MCF 10A (cell line): ENCODE measurements at regions not wholly inside any gene's neighbourhood (a gene's known extent, or its start where the extent isn't known, plus 50 kb on each side); places are given as distances from the start of the nearest gene placed in this dataset.

Source experiments
- BruUV-seq: library from RNA; stranded (reverse); fragments of 400-500 nt; replicated peaks from 2 replicates; lab custom pipeline; 2021; lab: Mats Ljungman, UMichigan
- CTCF ChIA-PET: fragments of 300-600 bp; sonication (Branson Sonifier 250); formaldehyde crosslinking; extraction: SDS; loops from one replicate; lab custom pipeline; 2021; ENCODE audit warnings: antibody characterized with exemption, inconsistent platforms; lab: Yijun Ruan, JAX
- POLR2A ChIA-PET: fragments of 300-600, 350-650 bp; sonication (Branson Sonifier 250); formaldehyde crosslinking; extraction: SDS; loops from one replicate; lab custom pipeline; 2020; ENCODE audit warnings: antibody characterized with exemption, inconsistent platforms; lab: Yijun Ruan, JAX
- DNase-seq: peaks from one replicate; pipeline ENCODE4 v3.0.0-alpha.2; 2018; ENCODE audit not compliant: unreplicated experiment
- H3K27ac Mint-ChIP-seq: one replicate; pipeline ENCODE4 v1.8.0; 2022; ENCODE audit warnings: mild to moderate bottlenecking, low read depth, mixed read lengths; ENCODE audit not compliant: unreplicated experiment
- H3K27me3 Mint-ChIP-seq: one replicate; pipeline ENCODE4 v1.8.0; 2022; ENCODE audit warnings: mixed read lengths; ENCODE audit not compliant: insufficient read depth, unreplicated experiment
- H3K36me3 Mint-ChIP-seq: one replicate; pipeline ENCODE4 v1.8.0; 2022; ENCODE audit warnings: mild to moderate bottlenecking, moderate library complexity, mixed read lengths; ENCODE audit not compliant: insufficient read depth, unreplicated experiment
- H3K4me1 Mint-ChIP-seq: one replicate; pipeline ENCODE4 v1.8.0; 2022; ENCODE audit warnings: mixed read lengths; ENCODE audit not compliant: insufficient read depth, unreplicated experiment
- H3K4me3 Mint-ChIP-seq: one replicate; pipeline ENCODE4 v1.8.0; 2022; ENCODE audit warnings: mild to moderate bottlenecking, moderate library complexity, mixed read lengths; ENCODE audit not compliant: unreplicated experiment
- H3K9me3 Mint-ChIP-seq: one replicate; pipeline ENCODE4 v1.8.0; 2022; ENCODE audit warnings: mixed read lengths; ENCODE audit not compliant: unreplicated experiment
- intact Hi-C: fragments of 100-400 bp; cut with micrococcal nuclease; formaldehyde crosslinking; loops from 2 replicates; pipeline ENCODE4 v1.14.1; 2022
- TF ChIP-seq, protein P1 (sequence below): fragments of 200-600 bp; IDR thresholded peaks from one replicate; pipeline ENCODE4 v1.8.0; 2022; ENCODE audit warnings: antibody characterized with exemption, mild to moderate bottlenecking; ENCODE audit not compliant: unreplicated experiment

DNA sequence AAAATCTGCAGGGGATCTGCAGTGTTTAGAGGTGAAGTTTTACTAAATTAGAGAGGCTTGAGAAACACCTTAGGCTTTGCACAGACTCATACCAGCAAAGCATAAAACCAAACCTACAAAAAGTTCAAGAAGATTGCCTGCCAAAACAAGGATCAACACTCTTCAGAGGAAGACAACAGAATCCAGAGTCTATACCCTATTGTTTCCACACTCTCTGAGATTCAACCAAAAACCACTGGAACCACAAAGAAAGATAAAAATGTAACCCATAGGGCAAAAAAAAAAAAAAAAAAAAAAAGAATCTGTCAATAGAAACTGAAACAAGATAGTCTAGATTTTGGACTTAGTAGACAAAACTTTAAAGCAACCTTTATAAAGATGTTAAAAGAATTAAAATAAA, 102.7 kb downstream of the ANKRD60 start:
- H3K27me3 Mint-ChIP-seq: no peaks in the 10 kb centered on the region
- BruUV-seq: no TSS peak
- H3K4me1 Mint-ChIP-seq: peaks cover 15% of the 10 kb centered on the region
- peaks cover 36% of the 10 kb centered on the region for H3K9me3 Mint-ChIP-seq
- no peaks in the 10 kb centered on the region for H3K36me3 Mint-ChIP-seq
- H3K27ac Mint-ChIP-seq: no peak overlapping the region
- DNase-seq: no peak
- ChIA-PET CTCF (interaction anchor here (1.0 to 1.2 kb wide), 2 partner anchors 23 to 469 kb away, joined by 3 read pairs; no protein-coding TSS in a partner anchor), POLR2A (interaction anchor here (0.7 kb wide), 1 partner anchor 530 kb away, joined by 3 read pairs; no protein-coding TSS in a partner anchor)
- intact Hi-C loops: loop anchor here (2.0 kb wide), 1 partner anchor 13 kb away; no protein-coding TSS in a partner anchor
- H3K4me3 Mint-ChIP-seq: no peak overlapping the region
- TF ChIP-seq, protein P1, sequence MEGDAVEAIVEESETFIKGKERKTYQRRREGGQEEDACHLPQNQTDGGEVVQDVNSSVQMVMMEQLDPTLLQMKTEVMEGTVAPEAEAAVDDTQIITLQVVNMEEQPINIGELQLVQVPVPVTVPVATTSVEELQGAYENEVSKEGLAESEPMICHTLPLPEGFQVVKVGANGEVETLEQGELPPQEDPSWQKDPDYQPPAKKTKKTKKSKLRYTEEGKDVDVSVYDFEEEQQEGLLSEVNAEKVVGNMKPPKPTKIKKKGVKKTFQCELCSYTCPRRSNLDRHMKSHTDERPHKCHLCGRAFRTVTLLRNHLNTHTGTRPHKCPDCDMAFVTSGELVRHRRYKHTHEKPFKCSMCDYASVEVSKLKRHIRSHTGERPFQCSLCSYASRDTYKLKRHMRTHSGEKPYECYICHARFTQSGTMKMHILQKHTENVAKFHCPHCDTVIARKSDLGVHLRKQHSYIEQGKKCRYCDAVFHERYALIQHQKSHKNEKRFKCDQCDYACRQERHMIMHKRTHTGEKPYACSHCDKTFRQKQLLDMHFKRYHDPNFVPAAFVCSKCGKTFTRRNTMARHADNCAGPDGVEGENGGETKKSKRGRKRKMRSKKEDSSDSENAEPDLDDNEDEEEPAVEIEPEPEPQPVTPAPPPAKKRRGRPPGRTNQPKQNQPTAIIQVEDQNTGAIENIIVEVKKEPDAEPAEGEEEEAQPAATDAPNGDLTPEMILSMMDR: no peak

DNA sequence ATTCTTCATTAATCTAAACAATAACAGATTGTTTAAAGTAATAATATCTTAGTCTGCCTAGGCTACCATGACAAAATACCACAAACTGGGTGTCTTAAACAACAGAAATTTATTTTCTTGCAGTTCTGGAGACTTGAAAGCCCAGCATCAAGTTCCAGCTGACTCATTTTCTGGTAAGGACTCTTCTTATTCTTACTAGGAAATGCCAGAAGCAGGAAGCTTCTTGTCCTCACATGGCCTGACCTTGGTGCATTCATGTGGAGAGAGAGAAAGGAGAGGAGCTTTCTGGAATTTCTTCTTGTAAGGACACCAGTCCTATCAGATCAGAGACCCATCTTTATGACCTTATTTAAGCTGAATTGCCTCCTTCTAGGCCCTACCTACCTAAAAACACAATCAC, 110.5 kb downstream of the ANKRD60 start:
- Mint-ChIP-seq H3K27ac (no peak overlapping the region), H3K27me3 (no peaks in the 10 kb centered on the region), H3K9me3 (peaks cover 34% of the 10 kb centered on the region), H3K4me1 (peaks cover 4% of the 10 kb centered on the region), H3K36me3 (no peaks in the 10 kb centered on the region), H3K4me3 (no peak overlapping the region)
- no TSS peak for BruUV-seq
- CTCF ChIA-PET: interaction anchor here (0.6 to 1.8 kb wide), 3 partner anchors 30 to 1055 kb away, joined by 3 to 7 read pairs (median 3); no protein-coding TSS in a partner anchor
- intact Hi-C loops: no loop called here
- no peak for DNase-seq
- TF ChIP-seq, protein P1: no peak
- POLR2A ChIA-PET: interaction anchor here (0.9 to 1.0 kb wide), 2 partner anchors 14 to 16 kb away, joined by 3 read pairs; no protein-coding TSS in a partner anchor

DNA sequence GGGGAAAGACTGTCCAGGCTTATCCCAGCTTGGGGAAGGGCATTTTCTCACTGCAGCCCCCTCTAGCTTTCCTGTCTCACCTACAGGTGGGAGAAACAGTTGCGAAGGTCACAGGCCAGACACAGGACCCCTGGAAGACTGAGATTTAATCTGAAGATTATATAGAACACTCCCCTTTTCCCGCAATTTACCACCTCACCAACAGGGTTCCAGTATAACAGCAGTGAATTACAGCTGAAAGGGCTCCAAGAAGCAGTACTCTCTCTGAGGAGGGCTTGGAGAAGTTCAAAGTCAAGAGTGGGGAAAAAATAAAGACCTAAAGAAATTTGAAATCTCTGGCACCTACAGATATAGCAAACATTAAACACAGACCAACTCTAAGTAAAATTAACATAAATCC, 111.9 kb downstream of the ANKRD60 start:
- ChIA-PET CTCF (interaction anchor here (0.6 to 1.2 kb wide), 2 partner anchors 30 to 187 kb away, joined by 3 to 4 read pairs; no protein-coding TSS in a partner anchor), POLR2A (no interaction called here)
- BruUV-seq: no TSS peak
- H3K27me3 Mint-ChIP-seq: no peaks in the 10 kb centered on the region
- H3K4me1 Mint-ChIP-seq: peaks cover 18% of the 10 kb centered on the region
- H3K27ac Mint-ChIP-seq: no peak overlapping the region
- peaks cover 34% of the 10 kb centered on the region for H3K9me3 Mint-ChIP-seq
- TF ChIP-seq, protein P1: no peak
- no peaks in the 10 kb centered on the region for H3K36me3 Mint-ChIP-seq
- H3K4me3 Mint-ChIP-seq: no peak overlapping the region
- DNase-seq: no peak
- intact Hi-C loops: no loop called here

DNA sequence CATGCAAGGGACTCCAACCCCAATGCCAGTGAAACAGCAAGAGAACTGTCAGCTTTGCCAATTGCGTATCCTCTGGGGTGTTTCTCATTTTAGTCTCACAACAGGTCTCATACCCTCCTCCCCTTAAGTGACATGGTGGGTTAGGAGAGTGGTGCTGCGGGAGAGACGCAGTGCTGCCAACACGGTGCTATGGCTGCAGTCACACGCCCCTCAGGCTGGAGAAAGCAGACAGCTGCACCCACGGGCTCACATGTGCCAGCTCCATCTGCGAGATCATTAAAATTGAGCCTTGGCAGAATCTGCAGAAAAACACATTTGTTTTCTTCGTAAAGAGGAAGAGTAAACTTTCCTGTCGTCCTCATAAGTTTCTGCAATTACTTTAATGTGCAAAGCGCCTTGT, 114.7 kb downstream of the ANKRD60 start:
- no peaks in the 10 kb centered on the region for H3K36me3 Mint-ChIP-seq
- peak overlapping the region; percentile 87 for H3K27ac Mint-ChIP-seq
- no peak for DNase-seq
- no TSS peak for BruUV-seq
- peaks cover 31% of the 10 kb centered on the region for H3K4me1 Mint-ChIP-seq
- ChIA-PET CTCF (interaction anchor here (0.6 to 2.2 kb wide), 6 partner anchors 16 to 1842 kb away, joined by 3 to 6 read pairs (median 4); no protein-coding TSS in a partner anchor), POLR2A (interaction anchor here (2.0 to 2.2 kb wide), 2 partner anchors 14 to 18 kb away, joined by 7 to 13 read pairs; no protein-coding TSS in a partner anchor)
- TF ChIP-seq, protein P1: no peak
- intact Hi-C loops: loop anchor here (2.0 kb wide), 1 partner anchor 13 kb away; no protein-coding TSS in a partner anchor
- H3K27me3 Mint-ChIP-seq: no peaks in the 10 kb centered on the region
- H3K9me3 Mint-ChIP-seq: peaks cover 19% of the 10 kb centered on the region
- H3K4me3 Mint-ChIP-seq: no peak overlapping the region
